ENCODE measurements at regions not wholly inside any gene's neighbourhood (a gene's known extent, or its start where the extent isn't known, plus 50 kb on each side); places are given as distances from the start of the nearest gene placed in this dataset.

DNA sequence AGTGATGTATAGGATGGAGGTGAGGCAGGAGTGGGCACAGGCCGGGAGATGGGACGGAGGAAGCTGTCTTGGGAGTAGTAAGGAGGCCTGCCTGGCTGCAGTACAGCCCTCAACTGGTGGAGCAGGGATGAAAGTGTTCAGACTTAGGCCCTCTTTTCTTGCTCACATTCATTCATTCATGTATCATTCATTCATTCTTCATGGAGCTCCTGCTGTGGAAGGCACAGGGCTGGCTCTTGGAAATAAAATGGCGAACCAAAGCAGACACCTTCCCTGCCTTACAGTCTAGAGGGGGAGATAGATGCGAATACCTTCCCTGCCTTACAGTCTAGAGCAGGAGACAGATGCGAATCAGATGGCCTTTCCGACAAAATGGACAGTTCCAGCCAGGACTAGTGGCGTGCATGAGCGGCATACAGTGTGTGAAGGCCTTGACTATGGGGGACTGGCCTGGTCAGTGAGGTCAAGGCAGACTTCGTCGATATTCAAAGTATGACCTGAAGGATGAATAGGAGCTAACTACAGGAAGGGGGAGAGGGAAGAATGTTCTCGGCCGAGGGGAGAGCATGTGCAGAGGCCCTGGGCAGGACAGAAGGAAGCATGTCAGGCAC is 143.2 kb upstream of the TLE3 start:
- RAD21 ChIA-PET (ENCODE audit: unreplicated experiment), result interaction anchor here (0.9 to 2.0 kb wide), 4 partner anchors 45 to 248 kb away, joined by 3 to 5 read pairs (median 4); no protein-coding TSS in a partner anchor
- SMC1A ChIA-PET (ENCODE audit: uncharacterized antibody, unreplicated experiment), result interaction anchor here (0.7 to 1.9 kb wide), 8 partner anchors 14 to 265 kb away, joined by 3 to 8 read pairs (median 3); no protein-coding TSS in a partner anchor
- DNase-seq (ENCODE audit: low read depth, low spot score) (no peak), ATAC-seq (no peak), FAIRE-seq (no peak)
- H3K27me3 ChIP-seq (replicated peaks in 1 of 2; ENCODE audit: control insufficient read depth in 2 of 2, insufficient read depth in 2 of 2, low read length in 1 of 2), result no peaks in the 10 kb centered on the region; a peak in 1 of 4 replicates
- no peak overlapping the region for H2AFZ ChIP-seq (ENCODE audit: control insufficient read depth, low read depth, low read length)
- H4K20me1 ChIP-seq (ENCODE audit: control insufficient read depth, insufficient read depth), result no peaks in the 10 kb centered on the region
- no peak for TF ChIP-seq NFYB (IDR thresholded peaks at IDR 0.05; ENCODE audit: insufficient read depth, low read depth, low read length)
- TF ChIP-seq ZNF24 (IDR thresholded peaks at IDR 0.05), result 0 out of 2 replicates have a peak, but pooled peaks have one; percentile 45
- no TSS peak for BruUV-seq (replicated peaks)
- H3K4me3 ChIP-seq, result no peak overlapping the region
- in situ Hi-C loops (cut with MboI) (no loop called here), intact Hi-C loops (cut with micrococcal nuclease; ENCODE audit: unreplicated experiment) (no loop called here)
- H3K27ac ChIP-seq (ENCODE audit: control insufficient read depth, insufficient read depth), result no peak overlapping the region
- no peak overlapping the region for H3K4me2 ChIP-seq (ENCODE audit: control insufficient read depth, insufficient read depth)
- peaks cover 21% of the 10 kb centered on the region for H3K4me1 ChIP-seq (ENCODE audit: control insufficient read depth, insufficient read depth, low read length)
- no peaks in the 10 kb centered on the region for H3K79me2 ChIP-seq (ENCODE audit: control insufficient read depth, insufficient read depth, low read length)
- POLR2A ChIA-PET, result interaction anchor here (0.5 to 0.6 kb wide), 2 partner anchors 23 to 382 kb away, joined by 3 to 6 read pairs; no protein-coding TSS in a partner anchor
- WGBS (ENCODE audit: insufficient coverage, insufficient replicate concordance, low lambda C conversion rate, missing lambda C conversion rate), result 90% methylated on average over 12 of the region's 12 CpGs
- CTCF ChIA-PET, result interaction anchor here (0.9 to 1.4 kb wide), 4 partner anchors 12 to 27 kb away, joined by 3 to 4 read pairs (median 3); no protein-coding TSS in a partner anchor
- no peaks in the 10 kb centered on the region for H3K36me3 ChIP-seq (ENCODE audit: control insufficient read depth in 2 of 2, insufficient read depth in 2 of 2, low read length in 1 of 2)
- H3K9me3 ChIP-seq (replicated peaks; ENCODE audit: control insufficient read depth, insufficient read depth, low read length), result no peaks in the 10 kb centered on the region
- H3K9ac ChIP-seq (ENCODE audit: control insufficient read depth, insufficient read depth, low read length), result no peak overlapping the region

DNA sequence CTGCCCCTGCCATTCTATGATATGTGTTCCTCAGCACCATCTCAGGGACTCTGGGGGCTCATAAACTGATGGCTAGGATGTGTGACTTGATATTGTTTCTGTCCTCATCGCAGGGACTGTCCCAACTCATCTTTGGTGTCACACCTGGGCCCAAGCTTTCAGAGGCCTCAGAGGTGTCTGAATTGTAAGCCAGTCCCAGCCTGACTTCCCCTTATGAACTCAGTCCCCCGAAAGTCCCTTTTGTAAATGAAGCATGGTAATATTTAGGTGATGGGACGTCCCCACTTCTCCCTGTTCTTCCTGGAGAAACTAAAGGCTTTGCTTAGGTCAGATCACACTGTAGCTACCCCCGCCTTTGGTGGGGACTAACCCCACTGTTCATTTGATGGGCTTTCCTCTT is 142.4 kb upstream of the TLE3 start:
- in situ Hi-C loops (cut with MboI), result no loop called here
- ChIA-PET RAD21 (ENCODE audit: unreplicated experiment) (interaction anchor here (1.1 to 2.0 kb wide), 3 partner anchors 12 to 99 kb away, joined by 3 to 5 read pairs (median 3); no protein-coding TSS in a partner anchor), POLR2A (no interaction called here)
- TF ChIP-seq TCF12 (IDR thresholded peaks at IDR 0.05; ENCODE audit: low read depth, low read length) (peak; percentile 61; the same call in 1 of the 2 replicates), MEF2B (IDR thresholded peaks at IDR 0.05; ENCODE audit: partially characterized antibody, poor library complexity, severe bottlenecking) (peak; percentile 40), YY1 (IDR thresholded peaks at IDR 0.05; ENCODE audit: low read depth, low read length) (no peak), RELA (IDR thresholded peaks at IDR 0.05; ENCODE audit: borderline replicate concordance, partially characterized antibody) (peak; percentile 87), SPI1 (IDR thresholded peaks at IDR 0.05; ENCODE audit: borderline replicate concordance, insufficient read depth, low read depth, low read length) (peak; percentile 81), BHLHE40 (IDR thresholded peaks at IDR 0.05; ENCODE audit: borderline replicate concordance in 1 of 2, low read depth in 2 of 2, low read length in 1 of 2) (peak in 1 of 2 experiments; percentile 34; a peak in 1 of 4 replicates), DPF2 (IDR thresholded peaks at IDR 0.05) (peak; percentile 55; the same call in 1 of the 2 replicates), NR2F1 (conservative IDR thresholded peaks at IDR 0.05) (peak; percentile 73), MTA3 (IDR thresholded peaks at IDR 0.05; ENCODE audit: borderline replicate concordance, low read length) (no peak)
- TF ChIP-seq, protein P1, sequence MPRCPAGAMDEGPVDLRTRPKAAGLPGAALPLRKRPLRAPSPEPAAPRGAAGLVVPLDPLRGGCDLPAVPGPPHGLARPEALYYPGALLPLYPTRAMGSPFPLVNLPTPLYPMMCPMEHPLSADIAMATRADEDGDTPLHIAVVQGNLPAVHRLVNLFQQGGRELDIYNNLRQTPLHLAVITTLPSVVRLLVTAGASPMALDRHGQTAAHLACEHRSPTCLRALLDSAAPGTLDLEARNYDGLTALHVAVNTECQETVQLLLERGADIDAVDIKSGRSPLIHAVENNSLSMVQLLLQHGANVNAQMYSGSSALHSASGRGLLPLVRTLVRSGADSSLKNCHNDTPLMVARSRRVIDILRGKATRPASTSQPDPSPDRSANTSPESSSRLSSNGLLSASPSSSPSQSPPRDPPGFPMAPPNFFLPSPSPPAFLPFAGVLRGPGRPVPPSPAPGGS (IDR thresholded peaks at IDR 0.05; ENCODE audit: borderline replicate concordance, insufficient read depth, low read depth, low read length, poor library complexity, severe bottlenecking), result peak; percentile 20
- TF ChIP-seq, protein P2, sequence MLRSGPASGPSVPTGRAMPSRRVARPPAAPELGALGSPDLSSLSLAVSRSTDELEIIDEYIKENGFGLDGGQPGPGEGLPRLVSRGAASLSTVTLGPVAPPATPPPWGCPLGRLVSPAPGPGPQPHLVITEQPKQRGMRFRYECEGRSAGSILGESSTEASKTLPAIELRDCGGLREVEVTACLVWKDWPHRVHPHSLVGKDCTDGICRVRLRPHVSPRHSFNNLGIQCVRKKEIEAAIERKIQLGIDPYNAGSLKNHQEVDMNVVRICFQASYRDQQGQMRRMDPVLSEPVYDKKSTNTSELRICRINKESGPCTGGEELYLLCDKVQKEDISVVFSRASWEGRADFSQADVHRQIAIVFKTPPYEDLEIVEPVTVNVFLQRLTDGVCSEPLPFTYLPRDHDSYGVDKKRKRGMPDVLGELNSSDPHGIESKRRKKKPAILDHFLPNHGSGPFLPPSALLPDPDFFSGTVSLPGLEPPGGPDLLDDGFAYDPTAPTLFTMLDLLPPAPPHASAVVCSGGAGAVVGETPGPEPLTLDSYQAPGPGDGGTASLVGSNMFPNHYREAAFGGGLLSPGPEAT (IDR thresholded peaks at IDR 0.05; ENCODE audit: low read depth), result peak; percentile 82

More for the DNA sequence above, 142.4 kb upstream of the TLE3 start:
- CTCF ChIA-PET, result interaction anchor here (1.2 to 1.4 kb wide), 3 partner anchors 13 to 28 kb away, joined by 3 to 4 read pairs (median 3); no protein-coding TSS in a partner anchor
- no peak for FAIRE-seq
- ATAC-seq, result peak; percentile 95
- H3K36me3 ChIP-seq (ENCODE audit: control insufficient read depth in 2 of 2, insufficient read depth in 2 of 2, low read length in 1 of 2), result no peaks in the 10 kb centered on the region
- DNase-seq (ENCODE audit: low read depth, low spot score), result peak; percentile 50
- no peaks in the 10 kb centered on the region; a peak in 1 of 4 replicates for H3K27me3 ChIP-seq (replicated peaks in 1 of 2; ENCODE audit: control insufficient read depth in 2 of 2, insufficient read depth in 2 of 2, low read length in 1 of 2)
- no peaks in the 10 kb centered on the region for H3K9me3 ChIP-seq (replicated peaks; ENCODE audit: control insufficient read depth, insufficient read depth, low read length)
- H3K27ac ChIP-seq (ENCODE audit: control insufficient read depth, insufficient read depth), result no peak overlapping the region
- SMC1A ChIA-PET (ENCODE audit: uncharacterized antibody, unreplicated experiment), result interaction anchor here (0.7 to 1.5 kb wide), 7 partner anchors 15 to 513 kb away, joined by 3 to 6 read pairs (median 3); no protein-coding TSS in a partner anchor
- H4K20me1 ChIP-seq (ENCODE audit: control insufficient read depth, insufficient read depth), result no peaks in the 10 kb centered on the region
- no peak overlapping the region for H3K4me3 ChIP-seq
- no peak overlapping the region for H2AFZ ChIP-seq (ENCODE audit: control insufficient read depth, low read depth, low read length)
- intact Hi-C loops (cut with micrococcal nuclease; ENCODE audit: unreplicated experiment), result no loop called here
- no TSS peak for BruUV-seq (replicated peaks)
- WGBS (ENCODE audit: insufficient coverage, insufficient replicate concordance, low lambda C conversion rate, missing lambda C conversion rate), result 5% methylated on average over 4 of the region's 4 CpGs
- peaks cover 20% of the 10 kb centered on the region for H3K4me1 ChIP-seq (ENCODE audit: control insufficient read depth, insufficient read depth, low read length)
- peak overlapping the region; percentile 2; the same call in 1 of the 2 replicates for H3K4me2 ChIP-seq (ENCODE audit: control insufficient read depth, insufficient read depth)
- H3K79me2 ChIP-seq (ENCODE audit: control insufficient read depth, insufficient read depth, low read length), result no peaks in the 10 kb centered on the region
- H3K9ac ChIP-seq (ENCODE audit: control insufficient read depth, insufficient read depth, low read length), result no peak overlapping the region
